Activated B cell treated with CpG ODN at 0.5 μM for 24 hours (primary cell): ENCODE measurements at regions not wholly inside any gene's neighbourhood (a gene's known extent, or its start where the extent isn't known, plus 50 kb on each side); places are given as distances from the start of the nearest gene placed in this dataset.

Source experiments
- ATAC-seq: fragments of 200-7000 bp; cut with Tn5 transposase; one replicate; pipeline ENCODE4 v1.10.0; 2021; ENCODE audit warnings: low read depth, mild to moderate bottlenecking, moderate library complexity
- CTCF ChIA-PET: fragments of 350-600 bp; sonication (Branson Sonifier 250); formaldehyde crosslinking; loops from one replicate; lab custom pipeline; 2021; ENCODE audit warnings: antibody characterized with exemption; lab: Charles Lee
- POLR2A ChIA-PET: fragments of 350-600 bp; sonication (Branson Sonifier 250); formaldehyde crosslinking; loops from one replicate; lab custom pipeline; 2021; ENCODE audit warnings: antibody characterized with exemption; lab: Charles Lee
- DNase-seq: peaks from one replicate; pipeline ENCODE4 v3.0.0; 2022
- H3K27ac Mint-ChIP-seq: one replicate; pipeline ENCODE4 v1.8.0; 2020; ENCODE audit warnings: mixed read lengths
- H3K27me3 Mint-ChIP-seq: one replicate; pipeline ENCODE4 v1.8.0; 2021; ENCODE audit warnings: mixed read lengths
- H3K36me3 Mint-ChIP-seq: one replicate; pipeline ENCODE4 v1.8.0; 2021; ENCODE audit warnings: low read depth, mixed read lengths
- H3K4me1 Mint-ChIP-seq: one replicate; pipeline ENCODE4 v1.8.0; 2021; ENCODE audit warnings: mixed read lengths
- H3K4me3 Mint-ChIP-seq: one replicate; pipeline ENCODE4 v1.8.0; 2020; ENCODE audit warnings: mild to moderate bottlenecking, mixed read lengths
- H3K9me3 Mint-ChIP-seq: one replicate; pipeline ENCODE4 v1.8.0; 2020; ENCODE audit warnings: mixed read lengths
- CTCF ChIP-seq: fragments of 200-600 bp; IDR thresholded peaks from one replicate; pipeline ENCODE4 v1.8.0; 2022; ENCODE audit warnings: antibody characterized with exemption, mild to moderate bottlenecking
- intact Hi-C: fragments of 100-400 bp; cut with micrococcal nuclease; formaldehyde crosslinking; loops from one replicate; pipeline ENCODE4 v1.15.1; 2024

- TF ChIP-seq CTCF, result no peak
- POLR2A ChIA-PET, result no interaction called here
- no peaks in the 10 kb centered on the region for H3K36me3 Mint-ChIP-seq
- H3K27ac Mint-ChIP-seq, result no peak overlapping the region
- H3K4me1 Mint-ChIP-seq, result no peaks in the 10 kb centered on the region
- intact Hi-C loops, result no loop called here
- peaks cover 6% of the 10 kb centered on the region for H3K27me3 Mint-ChIP-seq
- no peak overlapping the region for H3K4me3 Mint-ChIP-seq
- DNase-seq (no peak), ATAC-seq (no peak)
- CTCF ChIA-PET, result interaction anchor here (1.2 kb wide), 1 partner anchor 15 kb away, joined by 3 read pairs; no protein-coding TSS in a partner anchor
- H3K9me3 Mint-ChIP-seq, result no peaks in the 10 kb centered on the region
Observed at GRCh38 chr1:30248774-30249173, 474.6 kb downstream of the MATN1 start.

- no peak for TF ChIP-seq CTCF
- peaks cover 6% of the 10 kb centered on the region for H3K27me3 Mint-ChIP-seq
- H3K9me3 Mint-ChIP-seq, result no peaks in the 10 kb centered on the region
- ChIA-PET CTCF (interaction anchor here (1.2 kb wide), 1 partner anchor 14 kb away, joined by 3 read pairs; no protein-coding TSS in a partner anchor), POLR2A (no interaction called here)
- no peaks in the 10 kb centered on the region for H3K36me3 Mint-ChIP-seq
- no peak overlapping the region for H3K4me3 Mint-ChIP-seq
- DNase-seq (no peak), ATAC-seq (no peak)
- no peaks in the 10 kb centered on the region for H3K4me1 Mint-ChIP-seq
- no peak overlapping the region for H3K27ac Mint-ChIP-seq
- intact Hi-C loops, result no loop called here
Observed at GRCh38 chr1:30248373-30248772, 475.0 kb downstream of the MATN1 start.

- intact Hi-C loops, result no loop called here
- CTCF ChIA-PET, result no interaction called here
- POLR2A ChIA-PET, result no interaction called here
- H3K4me3 Mint-ChIP-seq, result no peak overlapping the region
- H3K9me3 Mint-ChIP-seq, result no peaks in the 10 kb centered on the region
- no peaks in the 10 kb centered on the region for H3K36me3 Mint-ChIP-seq
- DNase-seq (no peak), ATAC-seq (no peak)
- H3K4me1 Mint-ChIP-seq, result no peaks in the 10 kb centered on the region
- TF ChIP-seq CTCF, result no peak
- H3K27me3 Mint-ChIP-seq, result peaks cover 14% of the 10 kb centered on the region
- no peak overlapping the region for H3K27ac Mint-ChIP-seq
Observed at GRCh38 chr1:30244801-30245200, 478.6 kb downstream of the MATN1 start.

GRCh38 chr1:30242722-30243457 is 480.5 kb downstream of the MATN1 start:
- POLR2A ChIA-PET, result no interaction called here
- Mint-ChIP-seq H3K36me3 (no peaks in the 10 kb centered on the region), H3K27me3 (peaks cover 18% of the 10 kb centered on the region), H3K27ac (no peak overlapping the region), H3K4me1 (no peaks in the 10 kb centered on the region), H3K4me3 (no peak overlapping the region), H3K9me3 (peaks cover 4% of the 10 kb centered on the region)
- ATAC-seq, result no peak
- TF ChIP-seq CTCF, result no peak
- no peak for DNase-seq
- CTCF ChIA-PET, result no interaction called here
- intact Hi-C loops, result no loop called here

DNA sequence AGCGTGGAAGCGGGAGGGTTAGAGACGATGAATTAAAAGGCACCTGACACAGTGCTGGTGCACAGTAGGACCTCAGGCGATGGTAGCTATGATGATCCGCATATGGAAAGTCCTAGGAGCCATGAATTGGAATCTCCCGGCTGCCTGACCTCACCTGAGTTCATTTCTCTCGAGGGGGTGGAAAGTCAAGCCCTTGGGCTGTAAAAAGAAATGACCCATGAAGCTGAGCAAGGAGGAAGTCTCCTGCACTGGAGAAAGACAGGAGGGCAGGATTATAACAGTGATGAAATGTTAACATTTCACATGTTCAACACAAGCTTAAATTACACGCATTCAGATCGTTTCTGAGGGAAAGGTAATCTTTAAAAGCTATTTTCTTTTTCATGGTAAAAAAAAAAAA is 481.2 kb downstream of the MATN1 start:
- DNase-seq, result no peak
- CTCF ChIA-PET, result no interaction called here
- no peak for ATAC-seq
- peaks cover 4% of the 10 kb centered on the region for H3K9me3 Mint-ChIP-seq
- no peak for TF ChIP-seq CTCF
- H3K4me3 Mint-ChIP-seq, result no peak overlapping the region
- H3K27me3 Mint-ChIP-seq, result peaks cover 18% of the 10 kb centered on the region
- no peaks in the 10 kb centered on the region for H3K36me3 Mint-ChIP-seq
- intact Hi-C loops, result no loop called here
- POLR2A ChIA-PET, result no interaction called here
- H3K4me1 Mint-ChIP-seq, result no peaks in the 10 kb centered on the region
- no peak overlapping the region for H3K27ac Mint-ChIP-seq
